Sigmoid colon (tissue), 4 donors: ENCODE measurements at regions not wholly inside any gene's neighbourhood (a gene's known extent, or its start where the extent isn't known, plus 50 kb on each side); places are given as distances from the start of the nearest gene placed in this dataset.

ENCODE experiments used
- CTCF ChIP-seq, 4 experiments: fragments of 450-650 bp in 3 of 4; fragments of 200-600 bp in 1 of 4; IDR thresholded peaks; one replicate each; pipeline ENCODE4 v1.5.1; 2016 to 2019; ENCODE audit warnings: antibody characterized with exemption in 4 of 4, mild to moderate bottlenecking in 3 of 4, moderate library complexity in 2 of 4
- EP300 ChIP-seq, 4 donors: sonication (generic); formaldehyde crosslinking; IDR thresholded peaks; one replicate each; pipeline ENCODE4 v1.6.1; 2017; ENCODE audit warnings: antibody characterized with exemption in 4 of 4
- POLR2A ChIP-seq, 2 donors: fragments of 450-650 bp; IDR thresholded peaks; one replicate each; pipeline ENCODE4 v1.6.1; 2016; ENCODE audit warnings: antibody characterized with exemption in 2 of 2, mild to moderate bottlenecking in 2 of 2, moderate library complexity in 2 of 2
- POLR2AphosphoS5 ChIP-seq, 4 donors: sonication (generic); formaldehyde crosslinking; IDR thresholded peaks; one replicate each; pipeline ENCODE4 v1.6.1; 2017; ENCODE audit warnings: antibody characterized with exemption in 4 of 4

GRCh38 chr3:178895178-178895789, 176.3 kb downstream of the ZMAT3 start:
- TF ChIP-seq POLR2A (IDR thresholded peaks at IDR 0.05) (no peak), CTCF (IDR thresholded peaks at IDR 0.05) (no peak), POLR2AphosphoS5 (IDR thresholded peaks at IDR 0.05) (no peak), EP300 (IDR thresholded peaks at IDR 0.05) (no peak)
